ENCODE measurements at regions not wholly inside any gene's neighbourhood (a gene's known extent, or its start where the extent isn't known, plus 50 kb on each side); places are given as distances from the start of the nearest gene placed in this dataset.

DNA sequence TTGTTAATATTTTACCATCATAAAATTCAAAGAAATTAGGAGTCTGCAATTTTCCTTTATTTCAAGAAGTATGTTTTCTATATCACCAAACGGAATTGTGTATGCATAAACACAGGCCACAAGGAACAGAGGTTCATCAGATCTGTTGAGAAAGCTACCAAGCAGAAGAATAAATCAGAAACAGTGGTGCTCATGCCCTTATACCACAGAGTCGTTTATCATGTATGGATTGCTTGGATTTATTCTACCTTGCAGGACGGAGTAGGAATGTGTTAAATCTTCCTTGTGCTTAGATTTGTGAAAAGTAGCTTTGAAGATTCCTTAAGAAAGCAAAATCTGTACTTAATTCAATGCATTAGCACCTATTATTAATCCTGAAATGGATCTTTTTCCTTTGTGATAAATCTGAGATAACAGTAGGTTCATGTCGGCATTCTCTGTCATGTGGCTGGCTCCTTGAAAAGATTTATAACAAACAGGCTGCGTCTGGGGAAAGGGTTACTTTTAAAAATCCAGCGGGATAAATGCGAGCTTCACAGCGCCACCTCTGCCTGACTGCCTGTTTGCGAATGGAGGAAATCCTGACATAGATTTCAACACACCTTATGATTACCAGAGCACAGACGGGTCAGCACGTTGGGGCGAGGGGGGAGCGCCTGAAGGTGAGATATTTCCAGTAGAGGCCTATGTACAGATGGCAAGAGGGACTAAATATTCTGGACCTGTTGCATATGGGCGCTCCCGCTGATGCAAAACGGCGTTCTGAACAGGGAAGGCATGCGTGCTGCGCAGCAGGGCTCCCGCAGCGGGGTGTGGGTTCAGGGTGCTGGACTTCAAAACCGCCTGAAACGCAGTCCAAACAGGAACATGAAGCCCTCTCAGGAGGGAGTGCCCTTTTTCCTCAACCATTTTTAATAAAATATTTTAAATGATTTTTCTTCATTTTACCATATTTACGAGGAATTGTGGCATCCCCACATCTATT lies 445.5 kb upstream of the SGCG start:
- intact Hi-C loops (cut with micrococcal nuclease; ENCODE audit: unreplicated experiment) (no loop called here), in situ Hi-C loops (cut with HindIII; ENCODE audit: low pct_unique_long_range_greater_than_20kb, low sequenced_read_pairs) (no loop called here)
- ATAC-seq (no peak), DNase-seq (ENCODE audit: low read depth, low spot score) (no peak)
- Histone ChIP-seq H3K4me1 (ENCODE audit: control insufficient read depth, insufficient read depth, low read length) (no peaks in the 10 kb centered on the region), H3K27me3 (ENCODE audit: control insufficient read depth, insufficient read depth, low read length) (no peaks in the 10 kb centered on the region), H3K9me3 (ENCODE audit: control insufficient read depth, insufficient read depth, low read depth, low read length) (no peaks in the 10 kb centered on the region), H3K27ac (ENCODE audit: low read length) (no peak overlapping the region), H3K36me3 (ENCODE audit: control insufficient read depth, insufficient read depth, low read length) (no peaks in the 10 kb centered on the region), H3K4me3 (ENCODE audit: low read depth in 2 of 2, low read length in 2 of 2) (no peak overlapping the region)
- POLR2A ChIA-PET, result no interaction called here
- CTCF ChIA-PET, result no interaction called here
- no peak for TF ChIP-seq SIN3A (IDR thresholded peaks at IDR 0.05; ENCODE audit: borderline replicate concordance, insufficient read depth, low read depth, low read length)
- TF ChIP-seq, protein P1, sequence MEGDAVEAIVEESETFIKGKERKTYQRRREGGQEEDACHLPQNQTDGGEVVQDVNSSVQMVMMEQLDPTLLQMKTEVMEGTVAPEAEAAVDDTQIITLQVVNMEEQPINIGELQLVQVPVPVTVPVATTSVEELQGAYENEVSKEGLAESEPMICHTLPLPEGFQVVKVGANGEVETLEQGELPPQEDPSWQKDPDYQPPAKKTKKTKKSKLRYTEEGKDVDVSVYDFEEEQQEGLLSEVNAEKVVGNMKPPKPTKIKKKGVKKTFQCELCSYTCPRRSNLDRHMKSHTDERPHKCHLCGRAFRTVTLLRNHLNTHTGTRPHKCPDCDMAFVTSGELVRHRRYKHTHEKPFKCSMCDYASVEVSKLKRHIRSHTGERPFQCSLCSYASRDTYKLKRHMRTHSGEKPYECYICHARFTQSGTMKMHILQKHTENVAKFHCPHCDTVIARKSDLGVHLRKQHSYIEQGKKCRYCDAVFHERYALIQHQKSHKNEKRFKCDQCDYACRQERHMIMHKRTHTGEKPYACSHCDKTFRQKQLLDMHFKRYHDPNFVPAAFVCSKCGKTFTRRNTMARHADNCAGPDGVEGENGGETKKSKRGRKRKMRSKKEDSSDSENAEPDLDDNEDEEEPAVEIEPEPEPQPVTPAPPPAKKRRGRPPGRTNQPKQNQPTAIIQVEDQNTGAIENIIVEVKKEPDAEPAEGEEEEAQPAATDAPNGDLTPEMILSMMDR (IDR thresholded peaks at IDR 0.05), result no peak
- TF ChIP-seq, protein P2, sequence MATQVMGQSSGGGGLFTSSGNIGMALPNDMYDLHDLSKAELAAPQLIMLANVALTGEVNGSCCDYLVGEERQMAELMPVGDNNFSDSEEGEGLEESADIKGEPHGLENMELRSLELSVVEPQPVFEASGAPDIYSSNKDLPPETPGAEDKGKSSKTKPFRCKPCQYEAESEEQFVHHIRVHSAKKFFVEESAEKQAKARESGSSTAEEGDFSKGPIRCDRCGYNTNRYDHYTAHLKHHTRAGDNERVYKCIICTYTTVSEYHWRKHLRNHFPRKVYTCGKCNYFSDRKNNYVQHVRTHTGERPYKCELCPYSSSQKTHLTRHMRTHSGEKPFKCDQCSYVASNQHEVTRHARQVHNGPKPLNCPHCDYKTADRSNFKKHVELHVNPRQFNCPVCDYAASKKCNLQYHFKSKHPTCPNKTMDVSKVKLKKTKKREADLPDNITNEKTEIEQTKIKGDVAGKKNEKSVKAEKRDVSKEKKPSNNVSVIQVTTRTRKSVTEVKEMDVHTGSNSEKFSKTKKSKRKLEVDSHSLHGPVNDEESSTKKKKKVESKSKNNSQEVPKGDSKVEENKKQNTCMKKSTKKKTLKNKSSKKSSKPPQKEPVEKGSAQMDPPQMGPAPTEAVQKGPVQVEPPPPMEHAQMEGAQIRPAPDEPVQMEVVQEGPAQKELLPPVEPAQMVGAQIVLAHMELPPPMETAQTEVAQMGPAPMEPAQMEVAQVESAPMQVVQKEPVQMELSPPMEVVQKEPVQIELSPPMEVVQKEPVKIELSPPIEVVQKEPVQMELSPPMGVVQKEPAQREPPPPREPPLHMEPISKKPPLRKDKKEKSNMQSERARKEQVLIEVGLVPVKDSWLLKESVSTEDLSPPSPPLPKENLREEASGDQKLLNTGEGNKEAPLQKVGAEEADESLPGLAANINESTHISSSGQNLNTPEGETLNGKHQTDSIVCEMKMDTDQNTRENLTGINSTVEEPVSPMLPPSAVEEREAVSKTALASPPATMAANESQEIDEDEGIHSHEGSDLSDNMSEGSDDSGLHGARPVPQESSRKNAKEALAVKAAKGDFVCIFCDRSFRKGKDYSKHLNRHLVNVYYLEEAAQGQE (IDR thresholded peaks at IDR 0.05; ENCODE audit: insufficient read depth in 1 of 2, low read depth in 2 of 2, low read length in 1 of 2), result no peak
- TF ChIP-seq TCF7L2 (IDR thresholded peaks at IDR 0.05; ENCODE audit: low read depth, low read length), result no peak
- no peak for TF ChIP-seq POLR2AphosphoS5 (IDR thresholded peaks at IDR 0.05; ENCODE audit: low read depth, low read length)
- BruUV-seq (replicated peaks), result no TSS peak

DNA sequence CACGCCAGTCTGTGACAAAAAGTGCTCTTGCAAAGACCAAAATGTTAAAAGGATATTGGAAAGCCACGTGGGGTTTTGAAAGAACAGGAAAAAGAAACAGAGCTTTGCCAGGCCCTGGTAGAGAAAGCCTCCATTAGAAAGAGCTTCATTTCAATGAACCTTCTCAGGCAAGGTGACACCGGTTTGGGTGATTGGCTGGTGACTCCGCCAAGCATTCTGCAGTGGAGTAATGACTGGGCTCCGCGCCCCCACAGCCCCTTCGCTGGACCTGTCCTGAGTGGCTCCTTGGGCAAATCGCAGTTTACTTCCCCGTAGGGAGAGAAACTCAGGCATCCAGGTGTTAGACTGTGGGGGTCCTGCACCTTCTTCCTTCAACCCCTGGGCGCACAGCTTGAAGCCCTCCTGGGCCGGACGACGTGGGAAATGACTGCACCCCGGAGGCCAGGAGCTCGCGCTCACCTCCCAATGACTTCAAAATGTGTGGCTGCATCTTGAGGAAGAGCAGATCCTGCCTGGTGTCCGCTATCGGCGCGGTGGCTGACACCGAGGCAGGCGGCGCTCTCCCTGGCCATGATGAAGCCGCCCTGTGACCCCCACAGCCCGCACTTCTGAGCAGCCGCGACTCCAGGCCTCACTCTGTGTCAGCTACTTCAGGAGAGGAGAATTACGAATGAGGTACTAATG lies 444.6 kb upstream of the SGCG start:
- Histone ChIP-seq H3K4me1 (ENCODE audit: control insufficient read depth, insufficient read depth, low read length) (no peaks in the 10 kb centered on the region), H3K27ac (ENCODE audit: low read length) (no peak overlapping the region), H3K36me3 (ENCODE audit: control insufficient read depth, insufficient read depth, low read length) (no peaks in the 10 kb centered on the region), H3K27me3 (ENCODE audit: control insufficient read depth, insufficient read depth, low read length) (no peaks in the 10 kb centered on the region), H3K9me3 (ENCODE audit: control insufficient read depth, insufficient read depth, low read depth, low read length) (no peaks in the 10 kb centered on the region), H3K4me3 (ENCODE audit: low read depth in 2 of 2, low read length in 2 of 2) (no peak overlapping the region)
- TF ChIP-seq, protein P2 (IDR thresholded peaks at IDR 0.05; ENCODE audit: insufficient read depth in 1 of 2, low read depth in 2 of 2, low read length in 1 of 2), result no peak
- no peak for TF ChIP-seq SIN3A (IDR thresholded peaks at IDR 0.05; ENCODE audit: borderline replicate concordance, insufficient read depth, low read depth, low read length)
- no peak for TF ChIP-seq POLR2AphosphoS5 (IDR thresholded peaks at IDR 0.05; ENCODE audit: low read depth, low read length)
- no peak for TF ChIP-seq TCF7L2 (IDR thresholded peaks at IDR 0.05; ENCODE audit: low read depth, low read length)
- TF ChIP-seq, protein P1 (IDR thresholded peaks at IDR 0.05), result no peak
- ATAC-seq (no peak), DNase-seq (ENCODE audit: low read depth, low spot score) (no peak)
- no TSS peak for BruUV-seq (replicated peaks)
- POLR2A ChIA-PET, result no interaction called here
- intact Hi-C loops (cut with micrococcal nuclease; ENCODE audit: unreplicated experiment), result no loop called here
- CTCF ChIA-PET, result no interaction called here
- in situ Hi-C loops (cut with HindIII; ENCODE audit: low pct_unique_long_range_greater_than_20kb, low sequenced_read_pairs), result no loop called here
